ENCODE measurements at regions not wholly inside any gene's neighbourhood (a gene's known extent, or its start where the extent isn't known, plus 50 kb on each side); places are given as distances from the start of the nearest gene placed in this dataset.

- no peak for TF ChIP-seq CTCF (IDR thresholded peaks at IDR 0.05)
- TF ChIP-seq POLR2A (IDR thresholded peaks at IDR 0.05) = no peak
These were observed 143.4 kb downstream of the TENT4A start for GRCh38 chr5:6856653-6857052.
